SIG-M5 treated with dmso at 0.1 percent for 504 hours (cell line): ENCODE measurements at regions not wholly inside any gene's neighbourhood (a gene's known extent, or its start where the extent isn't known, plus 50 kb on each side); places are given as distances from the start of the nearest gene placed in this dataset.
"Not testable (repeated sequence)": the region's sequence is repeated elsewhere in the genome, so short reads cannot be mapped to it uniquely, and the experiment has no call there.

ENCODE experiments used
- DNase-seq: peaks from one replicate; lab custom pipeline; 2025; ENCODE audit not compliant: unreplicated experiment; lab: John Stamatoyannopoulos, UW

DNA sequence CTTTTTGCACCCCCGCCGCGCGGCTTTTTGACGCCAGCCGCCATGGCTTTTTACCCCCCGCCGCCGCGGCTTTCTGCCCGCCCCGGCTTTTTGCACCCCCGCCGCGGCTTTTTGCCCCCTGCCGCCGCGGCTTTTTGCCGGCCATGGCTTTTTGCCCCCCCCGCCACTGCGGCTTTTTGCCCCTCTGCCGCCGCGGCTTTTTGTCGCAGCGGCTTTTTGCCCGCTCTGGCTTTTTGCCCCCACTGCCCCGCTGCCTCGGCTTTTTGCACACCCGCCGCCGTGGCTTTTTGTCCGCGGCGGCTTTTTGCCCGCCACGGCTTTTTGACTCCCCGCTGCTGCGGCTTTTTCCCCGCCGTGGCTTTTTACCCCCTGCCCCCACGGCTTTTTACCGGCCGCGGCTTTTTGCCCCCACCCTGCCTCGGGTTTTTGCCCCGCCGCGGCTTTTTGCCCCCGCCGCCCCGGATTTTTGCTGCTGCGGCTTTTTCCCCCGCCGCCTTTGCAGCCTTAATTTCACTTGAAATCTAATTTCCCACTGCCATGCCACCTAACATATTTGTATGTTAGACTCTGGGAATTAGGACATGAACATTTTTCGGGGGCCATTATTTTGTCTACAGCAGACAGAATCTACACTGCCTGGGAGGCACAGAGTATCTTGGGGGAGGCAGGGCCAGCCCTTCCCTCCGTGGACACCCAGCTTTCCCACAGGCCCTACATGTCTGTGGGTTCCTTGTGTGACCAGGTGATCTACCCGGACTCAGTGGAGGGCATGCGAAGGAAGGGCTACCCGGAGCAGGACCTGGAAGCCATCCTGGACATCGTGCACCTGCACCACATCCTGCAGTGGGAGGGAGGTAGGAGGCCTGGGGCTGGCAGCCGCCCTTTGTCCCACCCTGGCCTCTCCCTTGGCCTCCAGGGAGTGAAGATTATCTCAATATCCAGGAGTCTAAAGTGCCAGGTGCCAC lies 3031.0 kb upstream of the TEKT4 start:
- DNase-seq: no peak

DNA sequence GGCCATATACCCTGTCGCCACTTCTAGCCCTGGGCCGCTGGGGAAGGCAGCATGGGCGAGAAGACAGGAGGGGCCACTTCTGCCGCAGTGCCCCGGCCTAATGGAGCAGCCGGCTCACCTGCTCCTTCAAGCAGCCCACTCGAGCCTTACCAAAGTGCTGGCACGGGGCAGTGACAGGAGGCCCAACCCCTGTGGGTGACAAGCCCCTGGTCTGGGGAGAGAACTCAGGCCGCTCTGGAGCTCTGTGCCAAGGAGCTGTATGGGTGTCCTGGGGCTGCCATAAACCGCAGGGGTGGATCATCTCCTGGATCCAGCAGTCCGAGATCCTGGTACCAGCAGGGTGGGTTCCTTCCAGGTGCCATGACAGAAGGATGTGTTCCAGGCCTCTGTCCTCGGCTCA lies 3029.0 kb upstream of the TEKT4 start:
- not testable (repeated sequence) for DNase-seq

DNA sequence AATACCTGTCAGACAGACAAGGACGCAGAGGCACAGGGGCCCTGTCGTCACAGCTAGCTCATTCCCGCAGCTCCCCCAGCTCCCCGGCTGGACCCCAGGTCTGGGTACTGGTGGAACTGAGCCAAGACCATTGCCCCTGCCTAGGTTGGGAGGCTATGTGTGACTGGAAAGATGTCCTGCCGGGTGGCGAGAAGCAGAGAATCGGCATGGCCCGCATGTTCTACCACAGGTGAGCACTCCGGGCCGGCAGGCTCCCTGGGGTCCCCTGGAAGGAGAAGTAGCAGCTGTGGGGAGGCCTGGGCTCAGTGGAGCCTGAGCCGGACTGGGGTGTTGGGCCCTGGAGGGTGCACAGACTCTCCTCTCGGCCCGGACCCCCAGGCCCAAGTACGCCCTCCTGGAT lies 3028.3 kb upstream of the TEKT4 start:
- DNase-seq: not testable (repeated sequence)

DNA sequence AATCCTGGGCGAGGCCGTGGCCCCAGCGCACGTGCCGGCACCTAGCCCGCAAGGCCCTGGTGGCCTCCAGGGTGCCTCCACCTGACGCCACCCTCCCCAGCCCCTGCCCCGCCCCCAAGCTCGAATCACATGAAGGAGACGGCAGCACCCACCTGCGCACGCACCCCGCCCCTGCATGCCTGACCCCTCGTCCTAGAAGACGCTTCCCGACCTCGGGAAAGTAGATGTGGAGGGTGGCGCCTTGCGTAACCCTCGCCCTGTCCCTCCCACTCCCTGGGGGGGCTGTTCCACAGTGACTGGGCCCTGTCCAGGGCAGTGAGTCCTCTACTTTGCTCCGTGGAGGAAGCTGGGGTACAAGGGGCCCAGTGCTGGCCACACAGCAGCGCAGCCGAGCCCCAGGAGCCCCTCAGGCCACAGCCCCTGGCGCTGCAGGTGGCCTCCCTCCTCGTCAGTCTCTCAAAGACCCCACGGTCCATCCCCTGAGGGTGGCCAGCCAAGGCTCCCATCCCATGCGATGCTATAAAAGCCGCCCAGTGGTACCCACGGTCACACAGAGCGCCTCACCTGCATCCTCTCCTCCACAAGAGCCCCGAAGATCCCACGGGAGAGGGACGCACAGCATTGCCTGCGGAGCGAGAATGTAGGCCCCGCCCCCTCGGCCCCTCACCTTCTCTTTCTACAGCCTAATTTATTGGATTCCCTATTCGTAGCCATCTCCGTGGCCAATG lies 3027.3 kb upstream of the TEKT4 start:
- not testable (repeated sequence) for DNase-seq

DNA sequence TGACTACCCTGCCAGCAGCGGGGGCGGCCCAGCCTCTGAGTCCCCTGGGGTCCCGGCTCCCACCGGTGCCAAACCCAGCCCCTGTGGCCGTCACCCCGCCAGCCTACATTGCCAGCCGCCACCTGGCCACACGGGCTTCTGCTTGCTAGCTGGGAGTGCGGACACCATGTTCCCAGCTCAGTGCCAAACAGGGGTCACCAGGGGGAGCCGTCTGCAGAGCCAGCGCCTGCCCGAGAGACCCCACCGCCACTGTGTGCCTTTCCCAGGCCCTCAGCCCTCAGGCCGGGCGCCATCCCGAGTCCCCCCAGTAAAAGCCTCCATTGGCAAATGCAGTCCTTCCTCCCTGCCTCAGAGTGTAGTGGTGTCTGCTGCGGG lies 3026.8 kb upstream of the TEKT4 start:
- DNase-seq: not testable (repeated sequence)

DNA sequence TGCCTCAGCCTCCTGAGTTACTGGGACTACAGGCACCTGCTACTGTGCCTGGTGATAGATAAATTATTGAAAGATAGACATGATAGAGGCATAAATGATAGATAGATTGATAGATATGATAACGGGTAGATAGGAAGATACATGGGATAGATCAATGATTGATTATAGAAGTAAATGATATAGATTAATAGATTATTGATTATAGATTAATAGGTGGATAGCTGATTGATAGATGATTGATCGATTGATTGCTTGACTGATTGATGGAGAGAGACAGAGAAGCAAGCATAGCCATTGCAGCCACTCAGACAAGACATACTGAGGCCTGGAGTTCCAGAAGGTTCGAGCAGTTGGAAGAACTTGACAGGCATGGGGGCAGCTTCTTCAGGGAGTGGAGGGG lies 3024.8 kb upstream of the TEKT4 start:
- DNase-seq: not testable (repeated sequence)

DNA sequence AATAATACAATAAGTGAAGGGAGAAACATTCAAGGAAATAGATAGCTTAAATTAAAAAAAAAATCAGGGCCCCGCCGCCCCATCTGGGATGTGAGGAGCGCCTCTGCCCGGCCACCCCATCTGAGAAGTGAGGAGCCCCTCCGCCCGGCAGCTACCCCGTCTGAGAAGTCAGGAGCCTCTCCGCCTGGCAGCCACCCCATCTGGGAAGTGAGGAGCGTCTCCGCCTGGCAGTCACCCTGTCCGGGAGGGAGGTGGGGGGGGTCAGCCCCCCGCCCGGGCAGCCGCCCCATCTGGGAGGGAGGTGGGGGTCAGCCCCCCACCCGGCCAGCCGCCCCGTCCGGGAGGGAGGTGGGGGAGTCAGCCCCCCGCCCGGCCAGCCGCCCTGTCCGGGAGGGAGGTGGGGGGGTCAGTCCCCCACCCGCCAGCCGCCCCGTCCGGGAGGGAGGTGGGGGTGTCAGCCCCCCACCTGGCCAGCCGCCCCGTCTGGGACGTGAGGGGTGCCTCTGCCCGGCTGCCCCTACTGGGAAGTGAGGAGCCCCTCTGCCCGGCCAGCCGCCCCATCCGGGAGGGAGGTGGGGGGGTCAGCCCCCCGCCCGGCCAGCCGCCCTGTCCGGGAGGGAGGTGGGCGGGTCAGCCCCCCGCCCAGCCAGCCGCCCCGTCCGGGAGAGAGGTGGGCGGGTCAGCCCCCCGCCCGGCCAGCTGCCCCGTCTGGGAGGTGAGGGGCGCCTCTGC lies 3019.4 kb upstream of the TEKT4 start:
- not testable (repeated sequence) for DNase-seq

DNA sequence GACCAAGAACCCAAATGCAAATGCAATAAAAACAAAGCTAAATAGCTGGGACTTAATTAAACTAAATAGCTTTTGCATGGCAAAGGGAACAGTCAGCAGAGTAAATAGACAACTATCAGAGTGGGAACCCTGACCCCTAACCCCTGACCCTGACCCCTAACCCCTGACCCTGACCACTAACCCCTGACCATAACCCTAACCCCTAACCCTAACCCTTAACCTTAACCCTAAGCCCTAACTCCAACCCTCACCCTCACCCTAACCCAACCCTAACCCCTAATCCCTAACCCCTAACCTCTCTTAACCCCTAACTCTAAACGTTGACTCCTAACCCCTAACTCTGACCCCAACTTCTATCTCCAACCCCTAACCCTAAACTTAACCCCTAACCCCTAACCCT lies 3014.3 kb upstream of the TEKT4 start:
- not testable (repeated sequence) for DNase-seq

DNA sequence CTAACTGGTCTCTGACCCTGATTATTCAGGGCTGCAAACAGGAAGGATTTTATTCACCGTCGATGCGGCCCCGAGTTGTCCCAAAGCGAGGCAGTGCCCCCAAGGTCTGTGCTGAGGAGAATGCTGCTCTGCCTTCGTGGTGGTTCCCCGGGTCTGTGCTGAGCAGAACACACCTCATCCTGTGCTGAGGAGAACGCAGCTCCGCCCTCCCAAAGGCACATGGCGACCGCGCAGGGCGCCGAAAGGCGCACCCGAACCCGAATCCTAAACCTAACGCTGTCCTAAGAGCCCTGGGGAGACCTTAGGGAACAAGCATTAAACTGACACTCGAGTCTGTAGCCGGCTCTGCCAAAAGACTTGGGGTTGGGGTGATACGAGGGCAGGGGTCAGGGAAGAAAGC lies 3013.5 kb upstream of the TEKT4 start:
- DNase-seq: not testable (repeated sequence)

DNA sequence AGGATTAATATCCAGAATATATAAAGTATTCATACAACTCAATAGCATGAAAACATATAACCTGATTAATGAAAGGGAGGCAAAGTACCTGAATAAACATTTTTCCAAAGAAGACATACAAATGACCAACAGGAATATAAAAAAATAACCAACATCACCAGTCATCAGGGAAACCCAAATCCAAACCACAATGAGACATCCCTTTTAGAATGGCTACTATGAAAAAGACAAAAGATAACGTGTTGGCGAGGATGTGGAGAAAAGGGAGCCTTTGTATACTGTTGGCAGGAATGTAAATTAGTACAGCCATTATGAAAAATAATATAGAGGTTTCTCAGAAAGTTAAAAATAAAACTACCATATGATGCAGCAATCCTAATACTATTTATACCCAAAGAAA lies 2999.5 kb upstream of the TEKT4 start:
- not testable (repeated sequence) for DNase-seq

DNA sequence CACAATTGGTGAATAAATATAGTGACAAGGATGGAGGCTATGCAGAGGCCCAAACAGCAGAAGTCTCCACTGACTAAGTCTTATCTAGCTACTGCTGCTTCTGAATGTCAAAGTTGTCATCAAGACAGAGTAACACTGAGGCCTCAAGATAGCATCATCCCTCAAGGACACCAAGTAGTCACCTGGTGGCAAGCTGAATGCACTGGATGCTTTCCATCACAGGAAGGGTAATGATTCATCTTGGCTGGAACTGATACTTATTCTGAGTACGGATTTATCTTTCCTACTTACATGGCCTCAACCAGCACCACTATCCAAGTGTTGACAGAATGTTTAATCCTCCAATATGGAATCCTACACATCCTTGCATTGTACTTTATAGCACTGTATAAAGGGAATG lies 2997.8 kb upstream of the TEKT4 start:
- DNase-seq: not testable (repeated sequence)

DNA sequence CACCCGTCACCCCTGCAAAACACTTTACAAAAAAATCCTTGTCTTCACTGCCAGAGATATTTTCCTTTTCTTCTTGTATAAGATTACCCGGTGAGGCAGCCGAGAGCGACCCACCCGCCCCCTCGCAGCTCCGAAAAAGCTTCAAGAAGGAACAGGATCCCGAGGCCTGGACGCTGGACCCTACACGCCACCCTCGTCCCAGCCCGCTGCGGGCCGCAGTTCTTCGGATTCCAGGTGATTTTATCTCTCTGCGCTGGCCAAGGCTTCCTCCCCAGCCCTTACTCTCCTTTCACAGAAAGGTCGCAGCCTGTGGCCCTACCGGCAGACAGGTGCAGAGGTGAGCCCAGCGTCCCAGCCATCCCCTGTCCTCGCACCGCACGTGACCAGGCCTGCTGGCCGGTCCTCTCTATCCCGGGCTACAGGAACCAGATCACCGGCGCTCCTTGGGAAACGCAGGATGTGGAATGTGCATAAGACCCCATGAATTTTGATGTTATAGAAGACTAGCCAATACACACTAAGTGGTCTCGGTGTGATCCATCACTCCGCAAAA lies 2993.5 kb upstream of the TEKT4 start:
- not testable (repeated sequence) for DNase-seq

DNA sequence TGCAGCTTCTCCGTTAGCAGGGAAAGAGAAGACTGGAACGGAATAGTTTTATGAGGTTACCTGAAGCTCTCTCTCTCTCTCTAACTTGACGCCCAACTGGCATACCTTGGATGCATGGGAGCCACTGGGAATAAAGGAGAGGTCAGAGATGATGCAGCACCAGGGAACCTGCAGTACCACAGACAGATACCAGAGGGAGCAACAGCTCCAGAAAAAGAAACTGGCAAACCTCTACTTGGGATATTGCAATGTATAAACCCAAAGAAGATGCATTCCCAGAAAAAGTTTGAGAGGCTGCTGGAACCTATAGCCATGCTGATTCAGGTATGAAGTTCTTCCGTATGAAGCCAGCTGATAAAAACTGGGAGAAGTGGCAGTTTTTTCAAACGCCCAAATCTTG lies 2976.1 kb upstream of the TEKT4 start:
- not testable (repeated sequence) for DNase-seq

DNA sequence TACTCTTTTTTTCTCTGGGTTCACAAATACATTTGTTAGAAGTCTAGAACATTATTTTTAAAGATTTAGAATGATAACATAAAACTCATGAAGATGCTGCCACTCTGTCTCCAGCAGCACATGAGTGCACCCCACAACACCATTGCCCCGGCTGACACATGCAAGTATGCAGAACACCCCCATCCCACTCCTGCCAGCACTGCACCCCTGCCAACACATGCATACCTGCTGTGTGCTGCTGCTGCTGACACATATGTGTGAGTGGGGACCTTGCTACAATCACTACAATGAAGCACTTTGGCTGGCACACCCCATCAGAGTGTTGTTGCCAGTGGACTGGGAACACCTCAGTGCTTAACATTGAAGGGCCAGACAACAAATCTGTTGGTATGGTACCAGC lies 2953.6 kb upstream of the TEKT4 start:
- not testable (repeated sequence) for DNase-seq
